COLO668 (cell line): ENCODE measurements at regions not wholly inside any gene's neighbourhood (a gene's known extent, or its start where the extent isn't known, plus 50 kb on each side); places are given as distances from the start of the nearest gene placed in this dataset.
"Not testable (repeated sequence)": the region's sequence is repeated elsewhere in the genome, so short reads cannot be mapped to it uniquely, and the experiment has no call there.

Experiments used
- DNase-seq: peaks from one replicate; lab custom pipeline; 2025; ENCODE audit not compliant: unreplicated experiment; lab: John Stamatoyannopoulos, UW

DNA sequence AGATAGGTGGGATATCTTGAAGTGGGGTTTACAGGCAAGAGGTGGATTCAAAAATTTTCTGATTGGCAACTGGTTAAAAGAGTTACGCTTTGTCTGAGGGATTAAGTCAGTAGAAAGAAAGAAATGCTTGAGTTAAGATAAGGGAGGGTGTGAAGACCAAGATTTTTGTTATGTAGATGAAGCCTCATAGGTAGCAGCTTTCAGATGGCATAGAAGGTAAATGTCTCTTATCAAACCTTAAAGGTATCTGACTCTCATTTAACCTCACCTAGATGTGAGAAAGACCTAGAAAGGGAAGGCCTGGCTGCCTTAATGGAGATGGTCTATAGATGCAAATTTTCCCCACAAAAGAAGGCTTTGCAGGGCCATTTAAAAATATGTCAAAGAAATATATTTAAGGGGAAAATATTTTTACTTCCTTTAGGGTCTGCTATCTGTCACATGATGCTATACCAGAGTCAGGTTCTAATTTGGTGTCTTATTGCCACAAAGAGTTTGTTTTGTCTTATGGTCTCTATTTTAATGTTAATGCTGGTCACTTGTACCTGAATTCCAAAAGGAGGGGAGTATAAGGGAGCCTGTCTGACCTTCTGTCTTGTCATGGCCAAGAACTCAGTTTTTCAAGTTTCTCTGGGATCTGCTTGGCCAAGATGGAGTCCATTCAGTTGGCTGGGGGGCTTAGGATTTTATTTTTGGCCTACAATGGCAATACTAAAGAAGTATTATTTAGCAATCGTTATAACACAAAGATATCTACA, 699.1 kb upstream of the AMOT start:
- no peak for DNase-seq

DNA sequence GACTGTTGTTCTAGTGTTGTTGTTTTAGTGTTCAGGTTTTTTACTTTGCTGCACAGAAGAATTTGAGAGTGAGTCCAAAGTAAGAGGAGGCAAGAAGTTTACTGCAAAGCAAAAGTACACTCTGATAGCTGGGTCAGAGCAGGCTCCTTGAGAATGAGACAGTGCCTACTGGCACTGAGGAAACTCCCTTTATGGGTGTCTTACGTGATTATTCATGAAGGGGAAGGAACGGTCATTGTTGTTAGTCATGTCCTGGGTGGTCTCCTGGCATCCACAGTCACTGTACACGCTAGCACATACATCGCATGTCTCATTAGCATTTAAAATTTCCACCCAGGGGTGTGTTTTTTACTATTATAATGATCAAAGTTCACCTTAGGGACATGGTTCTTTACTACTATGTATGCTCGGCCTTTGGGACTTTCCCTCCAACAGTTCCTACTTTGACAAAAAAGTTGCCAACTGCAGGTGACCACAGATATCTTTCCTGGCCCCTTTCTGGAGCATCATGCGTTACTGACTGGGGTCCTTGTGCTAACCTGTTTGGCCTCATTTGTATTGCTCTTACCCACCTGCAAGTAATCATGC, 688.9 kb upstream of the AMOT start:
- no peak for DNase-seq

DNA sequence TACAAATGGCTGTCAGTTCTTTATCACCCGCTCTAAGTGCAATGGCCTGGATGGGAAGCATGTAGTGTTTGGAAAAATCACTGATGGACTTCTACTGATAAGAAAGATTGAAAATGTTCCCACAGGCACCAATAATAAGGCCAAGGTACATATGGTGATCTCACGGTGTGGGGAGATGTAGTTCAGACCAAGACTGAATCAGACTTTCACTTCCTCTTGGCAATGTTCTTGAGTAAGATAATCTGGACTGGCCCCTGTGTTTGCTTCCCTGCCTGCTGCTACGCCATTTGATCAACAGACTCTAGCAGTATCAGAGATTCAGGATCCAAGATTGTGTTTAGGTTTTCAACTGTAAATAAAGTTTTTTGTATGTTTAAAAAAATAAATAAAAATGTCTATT, 682.2 kb upstream of the AMOT start:
- no peak for DNase-seq

DNA sequence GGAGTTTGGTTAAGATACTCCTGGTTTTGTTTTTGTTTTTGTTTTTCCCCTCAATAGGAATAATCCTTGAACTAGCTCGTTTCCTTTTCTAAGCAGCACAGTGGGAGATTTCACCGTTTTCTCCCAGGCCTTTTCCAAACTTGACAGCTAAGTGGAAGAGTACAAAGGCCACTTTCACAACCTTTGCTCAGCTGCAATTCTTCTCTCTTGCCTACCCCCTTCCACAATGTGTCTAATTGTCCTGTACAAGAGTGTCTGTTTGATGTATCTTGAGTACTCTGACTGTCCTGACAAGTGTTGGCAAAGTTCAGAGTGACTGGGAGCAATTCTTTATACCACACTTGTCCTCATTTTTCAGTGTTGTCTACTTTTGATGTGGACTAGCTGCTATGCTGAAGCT, 674.3 kb upstream of the AMOT start:
- DNase-seq = no peak

DNA sequence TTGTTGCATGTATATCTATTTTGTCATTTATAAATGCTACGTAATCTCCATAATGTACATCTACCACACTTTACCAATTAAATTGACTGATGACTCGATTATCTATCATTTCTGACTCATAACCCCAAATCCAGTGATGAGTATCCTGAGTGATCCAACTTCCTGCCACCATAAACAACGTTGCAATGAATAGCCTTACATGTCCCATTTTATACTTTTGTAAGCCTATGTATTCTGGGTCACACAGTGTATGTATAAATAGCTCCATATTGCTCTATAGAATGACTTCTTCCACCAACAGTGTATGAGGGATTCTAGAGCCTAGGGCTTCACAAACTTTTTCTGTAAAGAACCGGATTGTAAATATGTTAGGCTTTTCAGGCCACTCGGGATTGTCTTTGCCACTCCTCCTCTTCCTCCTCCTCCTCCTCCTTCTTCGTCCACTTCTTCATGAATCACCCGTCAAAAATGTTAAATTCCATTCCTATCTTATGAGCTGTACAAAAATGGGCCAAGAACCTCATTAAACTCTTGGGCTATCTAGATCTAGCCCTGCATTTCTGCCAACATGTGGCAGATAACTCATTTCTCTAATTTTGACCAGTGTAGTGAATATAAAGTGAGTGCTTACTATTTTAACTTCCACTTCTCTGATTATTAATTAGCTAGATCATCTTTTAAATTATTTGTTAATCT, 672.2 kb upstream of the AMOT start:
- no peak for DNase-seq

DNA sequence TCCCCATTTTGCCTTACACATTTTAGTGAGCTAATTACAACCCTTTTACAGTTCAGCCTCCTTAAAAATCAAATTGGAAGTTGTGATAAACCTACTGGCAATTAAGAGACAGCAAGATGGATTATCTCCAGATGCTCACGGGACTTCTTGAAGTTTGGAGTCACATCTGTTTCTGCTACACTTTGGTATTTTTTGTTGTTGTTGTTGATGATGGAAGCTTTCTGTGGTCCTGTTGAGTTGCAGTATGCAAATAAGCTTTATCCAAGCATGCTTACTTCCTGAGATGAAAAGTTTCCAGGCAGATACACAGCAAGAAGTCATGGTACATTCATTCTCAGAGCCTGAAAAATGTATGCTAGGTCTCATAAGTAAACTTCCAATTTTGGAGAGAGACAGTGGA, 670.0 kb upstream of the AMOT start:
- DNase-seq = no peak

DNA sequence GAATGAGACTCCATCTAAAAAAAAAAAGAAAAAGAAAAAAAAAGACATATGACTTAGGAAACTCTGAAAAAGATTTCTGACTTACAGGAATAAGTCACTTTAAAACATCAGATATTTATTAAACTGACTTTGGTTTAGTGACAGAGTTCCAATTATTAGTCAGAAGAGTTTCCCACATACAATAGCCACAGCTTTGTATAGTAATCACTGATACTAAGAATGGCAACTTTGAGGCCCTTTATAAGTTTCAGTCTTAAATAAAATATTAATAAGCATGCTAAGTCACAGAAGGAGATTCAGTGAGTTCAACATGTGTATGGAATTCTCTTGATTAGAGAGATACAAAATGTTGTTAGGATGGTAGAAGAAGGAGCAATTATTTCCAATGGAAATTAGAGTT, 652.3 kb upstream of the AMOT start:
- no peak for DNase-seq

DNA sequence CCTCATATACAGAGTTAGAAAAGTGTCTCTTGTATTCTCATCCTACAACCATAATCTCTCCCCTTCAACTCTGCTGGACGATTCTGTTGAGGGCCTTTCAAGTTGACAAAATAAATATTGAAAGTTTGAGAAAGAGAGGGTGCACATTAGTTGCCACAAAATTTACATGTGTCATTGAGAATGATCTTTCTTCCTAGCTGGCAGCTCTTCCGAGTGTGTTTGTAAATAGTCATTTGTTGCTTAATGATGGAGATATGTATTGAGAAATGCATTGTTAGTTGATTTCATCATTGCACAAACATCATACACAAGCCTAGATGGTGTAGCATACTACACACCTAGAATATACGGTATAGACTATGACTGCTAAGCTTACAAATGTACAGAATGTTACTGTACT, 632.8 kb upstream of the AMOT start:
- DNase-seq = no peak

DNA sequence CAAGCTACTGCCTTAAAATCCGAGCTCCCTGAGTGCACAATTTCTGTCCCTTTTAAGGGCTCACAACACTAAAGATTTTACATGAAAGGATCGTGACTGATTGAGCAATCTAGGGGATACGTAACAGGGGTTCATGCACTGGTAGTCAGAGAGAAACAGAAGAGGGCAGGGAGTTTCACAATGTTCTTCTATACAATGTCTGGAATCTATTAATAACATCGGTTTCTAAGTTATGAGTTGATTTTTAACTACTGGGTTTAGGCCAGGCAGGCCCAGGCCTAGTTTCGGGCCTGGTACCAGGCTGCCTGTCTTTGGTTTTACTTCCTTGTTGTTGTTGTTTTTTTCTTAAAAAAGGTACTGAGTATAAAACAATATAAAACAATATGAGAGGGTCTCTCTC, 632.4 kb upstream of the AMOT start:
- DNase-seq = not testable (repeated sequence)

DNA sequence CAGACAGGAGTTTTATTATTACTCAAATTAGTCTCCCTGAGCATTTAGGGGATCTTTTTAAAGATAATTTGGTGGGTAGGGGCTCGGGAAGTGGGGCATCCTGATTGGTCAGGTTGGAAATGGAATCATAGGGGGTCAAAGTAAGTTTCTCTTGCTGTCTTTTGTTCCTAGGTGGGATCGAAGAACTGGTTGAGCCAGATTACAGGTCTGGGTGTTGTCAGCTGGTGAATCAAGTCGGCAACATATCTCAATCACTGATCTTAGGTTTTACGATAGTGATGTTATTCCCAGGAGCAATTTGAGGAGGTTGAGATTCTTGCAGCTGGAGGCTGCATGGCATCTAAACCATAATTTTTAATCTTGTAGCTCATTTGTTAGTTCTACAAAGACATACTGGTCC, 629.5 kb upstream of the AMOT start:
- DNase-seq = no peak

DNA sequence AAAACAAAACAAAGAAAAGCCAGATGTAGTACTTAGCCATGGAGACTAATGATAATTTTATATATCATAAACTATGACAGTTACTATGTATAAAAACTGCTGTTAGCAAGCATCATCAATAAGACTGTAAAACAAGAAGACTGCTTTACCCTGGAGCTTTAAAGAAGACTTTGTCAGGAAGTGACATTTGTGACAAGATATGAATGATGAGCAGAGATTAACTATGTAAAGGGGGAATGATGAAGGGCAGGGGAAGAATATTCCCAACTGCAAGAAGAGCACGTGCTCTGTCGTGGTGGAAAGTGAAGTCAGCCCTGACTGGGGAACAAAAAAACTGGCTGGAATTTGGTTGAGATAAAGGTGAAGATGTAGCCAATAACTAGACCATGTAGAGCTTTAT, 617.1 kb upstream of the AMOT start:
- no peak for DNase-seq

DNA sequence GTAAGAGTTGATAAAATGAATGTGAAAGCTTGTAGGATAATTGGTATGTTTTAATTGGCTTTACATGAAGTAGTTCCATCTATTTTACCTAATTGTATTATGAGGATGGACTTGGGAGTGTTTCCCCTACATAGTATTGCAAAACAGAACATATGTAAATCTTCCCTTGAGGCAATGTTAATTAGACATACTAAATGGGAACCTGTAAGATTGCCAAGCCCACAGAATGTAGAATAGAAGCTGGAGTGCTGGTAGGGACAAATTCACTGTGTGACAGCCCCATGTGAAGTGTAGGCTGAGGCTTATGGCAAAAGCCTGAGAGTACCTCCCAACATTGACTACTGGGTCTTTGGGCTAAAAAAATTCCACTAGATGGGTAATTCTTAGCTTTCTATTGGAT, 615.0 kb upstream of the AMOT start:
- DNase-seq = no peak

DNA sequence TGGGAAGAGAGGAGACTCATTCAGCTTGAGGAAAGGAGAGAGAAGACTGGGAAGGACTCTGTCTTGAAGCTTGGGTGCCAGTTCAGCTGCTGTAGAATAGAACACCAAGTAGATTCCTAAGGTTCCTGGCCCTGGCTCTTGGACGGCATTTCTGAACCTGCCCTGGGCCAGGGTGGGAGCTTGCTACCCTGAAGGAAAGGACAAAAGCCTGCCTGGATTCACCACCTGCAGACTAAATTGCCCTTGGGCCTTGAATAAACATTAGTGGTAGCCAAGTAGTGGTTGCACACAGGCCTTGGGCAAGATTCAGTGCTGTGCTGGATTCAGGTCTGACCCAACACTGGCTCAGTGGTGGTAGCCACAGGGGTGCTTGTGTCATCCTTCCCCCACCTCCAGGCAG, 588.4 kb upstream of the AMOT start:
- no peak for DNase-seq

DNA sequence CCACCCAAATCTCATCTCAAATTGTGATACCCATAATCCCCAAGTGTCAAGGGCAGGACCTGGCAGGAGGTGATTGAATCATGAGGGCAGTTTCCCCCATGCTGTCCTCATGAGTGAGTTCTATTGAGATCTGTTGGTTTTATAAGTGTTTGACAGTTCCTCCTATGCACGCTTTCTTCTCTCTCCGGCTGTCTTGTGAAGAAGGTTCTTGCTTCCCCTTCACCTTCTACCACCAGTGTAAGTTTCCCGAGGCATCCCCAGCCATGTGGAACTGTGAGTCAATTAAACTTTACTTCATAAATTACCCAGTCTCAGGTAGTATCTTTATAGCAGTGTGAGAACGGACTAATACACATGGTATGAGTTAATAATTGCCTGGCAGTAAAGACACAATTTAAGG, 581.7 kb upstream of the AMOT start:
- no peak for DNase-seq

DNA sequence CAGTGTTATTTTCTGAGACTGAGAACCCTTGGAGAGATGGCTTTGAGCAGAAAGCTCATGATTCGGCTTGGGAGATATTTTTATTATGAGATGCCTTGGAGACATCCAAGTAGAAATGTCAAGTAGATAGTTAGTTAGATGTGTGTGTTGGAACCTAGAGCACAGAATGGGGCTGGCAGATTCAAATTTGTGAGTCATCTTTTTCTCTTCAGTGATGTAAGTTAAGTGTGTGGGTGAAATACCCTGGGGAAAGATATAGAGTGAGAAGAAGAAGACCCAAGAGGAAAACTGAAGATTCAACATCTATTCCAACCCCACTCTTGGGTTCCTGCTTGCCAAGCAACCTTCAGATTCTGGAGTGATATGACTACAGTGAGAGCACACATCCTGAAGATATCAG, 580.8 kb upstream of the AMOT start:
- no peak for DNase-seq

DNA sequence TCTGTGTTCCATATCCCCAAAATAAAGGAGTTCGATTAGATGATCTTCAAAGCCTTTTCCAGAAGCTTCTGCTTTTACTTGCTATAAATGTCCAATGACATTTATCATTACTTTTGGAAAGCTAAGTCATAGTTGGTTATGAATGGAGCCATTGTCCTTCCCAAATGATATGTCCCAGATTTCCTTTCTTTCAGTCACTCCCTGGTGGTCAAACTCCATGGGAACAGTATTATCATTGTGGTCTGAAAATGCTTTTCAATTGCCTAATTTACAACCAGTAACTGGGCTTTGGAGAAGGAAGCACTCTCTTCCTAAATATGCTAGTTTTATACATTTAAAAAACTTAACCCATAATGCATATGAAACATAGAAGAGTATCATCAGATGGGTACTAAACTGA, 571.5 kb upstream of the AMOT start:
- no peak for DNase-seq

DNA sequence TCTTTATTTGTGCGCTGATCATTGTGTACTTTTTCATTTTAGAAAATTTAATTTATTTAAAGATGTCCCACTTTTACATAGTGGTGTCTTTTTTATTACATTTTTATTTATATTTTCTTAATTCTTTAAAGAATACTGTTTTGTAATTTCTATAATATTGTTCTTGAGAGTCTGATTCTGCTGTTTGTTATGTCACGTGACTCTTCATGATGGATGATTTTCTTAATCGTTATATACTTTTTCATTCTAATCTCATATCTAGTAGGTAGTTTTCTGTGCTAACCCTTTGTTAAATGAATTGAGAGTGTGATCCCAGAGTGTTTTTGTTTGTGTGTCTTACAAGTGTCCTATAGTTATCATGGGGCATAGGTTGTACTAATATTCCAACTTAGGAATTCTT, 568.2 kb upstream of the AMOT start:
- DNase-seq = no peak

DNA sequence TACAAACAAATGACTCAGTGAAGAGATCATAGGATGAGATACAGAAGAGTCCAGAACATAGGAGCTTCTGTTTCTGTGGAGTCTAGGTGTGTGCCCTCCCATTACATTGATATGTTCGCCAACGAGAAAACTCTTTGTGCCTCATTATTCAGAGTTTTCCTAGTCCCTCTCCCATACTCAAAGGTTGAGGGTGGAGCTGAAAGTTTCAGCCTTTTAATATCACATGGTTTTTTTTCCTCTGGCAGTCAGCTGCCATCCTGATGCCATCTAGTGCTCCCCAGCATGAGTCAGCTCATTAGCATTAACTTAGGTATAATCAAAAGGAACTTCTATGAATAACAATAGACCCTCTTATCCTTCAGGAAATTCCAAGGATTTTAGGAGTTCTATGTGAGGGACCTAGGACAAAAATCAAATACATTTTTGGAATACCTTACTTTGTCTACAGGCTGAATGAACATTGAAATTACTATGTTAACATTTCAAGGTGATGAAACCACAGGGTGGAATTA, 559.6 kb upstream of the AMOT start:
- DNase-seq = no peak

DNA sequence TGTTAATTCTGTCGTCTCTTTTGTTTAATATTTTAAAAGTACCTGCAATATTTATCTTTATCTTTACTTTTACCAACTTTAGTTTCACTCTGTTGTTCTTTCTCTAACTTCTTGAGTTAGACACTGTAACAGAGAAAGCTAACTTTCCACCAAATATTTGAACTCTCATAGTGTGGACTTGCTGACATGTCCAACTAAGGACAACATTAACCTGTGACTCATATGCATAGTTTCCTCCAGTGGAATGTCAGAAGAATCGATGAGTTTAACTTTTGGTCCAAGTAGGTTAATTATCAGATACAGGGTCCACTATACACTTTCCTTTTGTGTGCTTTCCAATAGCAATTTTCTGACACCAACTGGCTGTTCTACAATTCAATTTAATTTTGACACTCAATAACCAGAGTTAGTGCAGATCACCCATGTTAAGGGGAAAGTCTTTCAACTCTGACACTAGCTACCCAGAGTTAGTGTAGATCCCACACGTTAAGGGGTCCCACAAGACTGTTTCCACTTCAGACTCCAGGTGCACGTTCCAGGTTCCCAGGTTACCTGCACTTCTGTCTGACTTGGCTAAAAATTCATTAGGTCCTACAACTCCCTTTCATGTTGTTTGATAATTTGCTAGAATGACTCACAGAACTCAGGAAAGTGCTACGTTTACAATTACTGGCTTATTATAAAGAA, 559.0 kb upstream of the AMOT start:
- DNase-seq = no peak

DNA sequence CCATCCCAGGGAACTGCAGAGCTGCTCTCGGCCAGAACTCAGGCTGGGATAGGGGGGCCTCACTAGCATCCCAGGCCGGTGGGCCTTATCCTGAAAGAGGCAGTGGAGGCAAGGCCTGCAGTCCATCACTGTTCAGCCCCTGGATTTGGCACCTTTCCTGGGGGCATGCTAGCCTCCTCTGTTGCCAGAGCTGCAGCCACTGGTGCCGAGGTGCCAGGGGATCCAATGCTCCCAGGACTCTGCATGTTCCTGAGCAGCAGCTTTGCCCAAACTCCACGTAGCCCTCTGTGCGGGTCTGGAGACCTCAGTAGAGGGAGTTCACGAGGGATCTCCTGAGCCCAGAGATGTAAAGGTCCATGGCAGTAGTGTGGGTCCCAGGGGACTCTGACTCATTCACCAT, 551.7 kb upstream of the AMOT start:
- DNase-seq = no peak

DNA sequence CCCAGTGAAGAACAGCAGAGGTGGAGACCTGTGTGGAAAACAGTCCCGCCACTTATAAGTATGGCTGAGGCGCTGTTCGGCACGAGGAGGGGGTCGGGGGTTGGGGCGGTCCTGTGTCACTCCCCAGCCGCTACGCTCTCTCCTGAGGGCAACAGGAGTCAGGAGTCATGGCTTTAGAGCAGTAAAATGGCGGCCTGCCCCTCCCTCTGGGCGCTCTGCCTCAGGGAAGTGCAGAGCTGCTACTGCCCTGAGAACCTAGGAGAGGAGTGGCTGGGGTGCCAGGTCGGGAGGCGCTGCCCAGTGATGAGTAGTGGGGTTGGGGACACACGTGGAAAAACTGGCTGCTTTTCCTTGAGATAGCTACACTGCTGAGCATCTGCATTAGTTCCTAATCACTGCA, 551.2 kb upstream of the AMOT start:
- DNase-seq = no peak

DNA sequence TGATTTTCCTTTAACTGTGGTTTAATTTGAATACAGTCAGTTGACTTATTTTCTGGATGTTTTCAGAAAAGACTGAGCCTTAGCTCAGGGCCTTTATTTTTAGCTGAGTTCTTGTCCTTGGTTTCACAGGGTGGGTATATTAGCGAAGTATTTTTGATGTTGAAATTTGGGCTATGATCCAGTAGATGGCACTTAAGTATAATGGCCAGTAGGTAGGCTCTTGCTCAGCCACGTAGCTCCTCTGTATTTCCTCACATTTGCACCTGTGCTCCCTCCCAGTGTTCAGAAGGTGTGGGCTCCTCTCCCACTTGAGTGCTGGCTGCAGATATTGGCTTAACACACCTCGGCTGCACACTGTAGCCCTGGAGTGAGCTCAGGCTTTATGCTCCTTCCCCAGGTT, 549.9 kb upstream of the AMOT start:
- no peak for DNase-seq
